ENCODE measurements at regions not wholly inside any gene's neighbourhood (a gene's known extent, or its start where the extent isn't known, plus 50 kb on each side); places are given as distances from the start of the nearest gene placed in this dataset.
"Not testable (repeated sequence)": the region's sequence is repeated elsewhere in the genome, so short reads cannot be mapped to it uniquely, and the experiment has no call there.

- DNase-seq (ENCODE audit: low spot score), result not testable (repeated sequence)
Observed at GRCh38 chr6:16039892-16040627, 88.8 kb upstream of the MYLIP start.

GRCh38 chr6:16038938-16039337 is 89.9 kb upstream of the MYLIP start:
- no peak for DNase-seq (ENCODE audit: low spot score)

GRCh38 chr6:16035488-16036080 is 93.3 kb upstream of the MYLIP start:
- DNase-seq (ENCODE audit: low spot score), result no peak

- no peak for DNase-seq (ENCODE audit: low spot score)
Observed at GRCh38 chr6:16033214-16033613, 95.7 kb upstream of the MYLIP start.

- DNase-seq (ENCODE audit: low spot score), result no peak
Observed at GRCh38 chr6:16031278-16031981, 97.5 kb upstream of the MYLIP start.

GRCh38 chr6:16028966-16029365 is 99.9 kb upstream of the MYLIP start:
- DNase-seq (ENCODE audit: low spot score), result no peak

GRCh38 chr6:16020259-16020658 is 108.6 kb upstream of the MYLIP start:
- no peak for DNase-seq (ENCODE audit: low spot score)

GRCh38 chr6:16019462-16019861 is 109.4 kb upstream of the MYLIP start:
- no peak for DNase-seq (ENCODE audit: low spot score)

- DNase-seq (ENCODE audit: low spot score), result no peak
Observed at GRCh38 chr6:16018626-16019025, 110.3 kb upstream of the MYLIP start.

GRCh38 chr6:16014325-16014724 is 114.6 kb upstream of the MYLIP start:
- DNase-seq (ENCODE audit: low spot score), result not testable (repeated sequence)

- no peak for DNase-seq (ENCODE audit: low spot score)
Observed at GRCh38 chr6:16007146-16007545, 121.7 kb upstream of the MYLIP start.

- DNase-seq (ENCODE audit: low spot score), result no peak
Observed at GRCh38 chr6:16006681-16007080, 122.2 kb upstream of the MYLIP start.

GRCh38 chr6:16004934-16005679 is 123.8 kb upstream of the MYLIP start:
- no peak for DNase-seq (ENCODE audit: low spot score)

GRCh38 chr6:16003197-16003491 is 125.7 kb upstream of the MYLIP start:
- DNase-seq (ENCODE audit: low spot score), result no peak

GRCh38 chr6:16002332-16003196 is 126.3 kb upstream of the MYLIP start:
- DNase-seq (ENCODE audit: low spot score), result no peak

GRCh38 chr6:16001158-16001557 is 127.7 kb upstream of the MYLIP start:
- DNase-seq (ENCODE audit: low spot score), result no peak

GRCh38 chr6:15999201-15999600 is 129.7 kb upstream of the MYLIP start:
- DNase-seq (ENCODE audit: low spot score), result no peak

- DNase-seq (ENCODE audit: low spot score), result no peak
Observed at GRCh38 chr6:15997586-15998388, 131.1 kb upstream of the MYLIP start.

- DNase-seq (ENCODE audit: low spot score), result no peak
Observed at GRCh38 chr6:15996030-15996429, 132.9 kb upstream of the MYLIP start.

- DNase-seq (ENCODE audit: low spot score), result no peak
Observed at GRCh38 chr6:15995493-15995892, 133.4 kb upstream of the MYLIP start.
